Activated naive CD8-positive, alpha-beta T cell treated with anti-CD3 and anti-CD28 coated beads, Interleukin-2, amount 50 U/mL, for 16 hours (primary cell): ENCODE measurements at regions not wholly inside any gene's neighbourhood (a gene's known extent, or its start where the extent isn't known, plus 50 kb on each side); places are given as distances from the start of the nearest gene placed in this dataset.

Source experiments
- DNase-seq: peaks from one replicate; pipeline ENCODE4 v3.0.0-alpha.2; 2020; ENCODE audit warnings: low read depth, low spot score

DNA sequence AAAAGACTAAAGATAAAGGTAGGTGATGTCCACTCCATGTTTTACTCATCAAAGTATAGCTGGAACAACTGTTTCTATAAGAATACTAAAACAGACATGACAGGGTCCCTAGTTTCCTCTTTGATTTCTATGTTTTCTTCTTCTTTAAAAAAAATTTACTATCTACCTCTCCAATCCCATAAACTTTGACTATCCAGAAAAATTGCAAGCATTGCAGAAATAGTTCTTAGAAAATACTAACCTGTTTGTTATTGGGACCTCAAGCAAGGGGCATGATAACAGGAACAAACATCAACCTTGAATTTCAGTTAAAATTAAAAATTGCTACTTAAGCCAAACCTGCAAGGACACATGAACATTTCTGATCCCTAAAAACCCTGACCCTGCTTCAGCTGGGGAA lies 1226.5 kb downstream of the C4orf33 start:
- no peak for DNase-seq

GRCh38 chr4:130329036-130329435 lies 1233.1 kb downstream of the C4orf33 start:
- no peak for DNase-seq

GRCh38 chr4:130333241-130333759 lies 1237.3 kb downstream of the C4orf33 start:
- DNase-seq: no peak

DNA sequence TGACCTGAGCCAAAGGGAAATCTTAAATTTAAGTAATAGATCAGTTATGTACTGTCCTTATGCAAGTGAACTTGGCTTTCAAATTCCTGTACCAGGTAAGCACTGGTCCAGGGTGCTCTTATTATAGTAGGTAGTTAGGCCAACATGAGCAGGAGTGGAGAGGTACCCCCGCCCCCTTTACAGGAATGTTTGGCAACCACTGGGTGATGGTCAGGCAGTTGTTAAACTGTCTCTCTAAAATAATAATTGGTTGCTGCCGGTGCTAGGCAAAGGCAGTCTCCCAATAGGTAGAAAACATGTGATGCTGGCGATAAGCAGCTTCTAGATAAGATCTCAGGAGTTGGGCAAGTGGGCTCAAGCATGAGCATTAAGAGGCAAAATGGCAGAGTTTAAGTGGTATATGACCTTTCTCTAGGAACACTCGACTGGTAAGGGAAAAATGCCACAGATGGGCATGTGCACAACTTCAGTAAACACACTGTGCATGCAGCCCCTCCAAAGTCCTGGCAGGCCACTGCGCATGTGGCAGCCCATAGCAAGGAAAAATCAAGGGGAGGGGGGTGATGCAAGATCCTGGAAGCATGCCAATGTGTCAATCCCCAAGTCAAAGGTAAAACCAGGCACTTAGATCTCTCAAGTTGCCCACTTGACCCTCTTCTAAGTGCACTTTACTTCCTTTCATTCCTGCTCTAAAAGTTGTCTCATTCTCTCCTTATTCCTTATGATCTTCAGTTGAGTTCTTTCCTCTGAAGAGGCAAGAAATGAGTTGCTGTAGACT lies 1239.7 kb downstream of the C4orf33 start:
- no peak for DNase-seq

DNA sequence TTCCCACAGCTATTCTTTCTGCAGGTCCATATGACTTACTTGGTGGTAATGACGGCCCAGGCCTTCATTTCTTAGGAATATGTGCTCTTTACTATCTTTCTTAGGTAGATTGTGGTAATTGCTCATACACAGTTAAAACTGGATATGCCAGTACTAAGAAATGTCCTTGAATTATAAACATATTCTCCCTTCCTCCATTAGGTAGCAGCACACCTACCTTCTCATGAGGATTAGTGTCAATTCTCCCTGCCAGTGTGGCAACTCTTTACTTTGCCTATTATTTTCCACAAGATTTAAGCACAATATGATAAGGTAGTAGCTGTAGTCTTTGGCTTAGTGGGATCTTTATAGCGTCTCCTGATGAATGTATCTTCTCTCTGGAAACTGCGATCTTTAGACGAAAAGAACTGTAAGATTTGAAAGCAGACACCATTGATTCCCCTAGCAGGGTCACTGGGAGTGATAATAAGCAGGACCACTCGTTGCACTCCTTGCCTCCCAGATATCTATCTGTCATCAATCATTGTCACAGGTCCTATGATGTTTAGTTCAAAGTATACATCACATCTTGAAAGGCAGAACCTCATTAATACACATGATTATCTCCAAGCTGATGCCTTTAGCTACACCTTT lies 1240.7 kb downstream of the C4orf33 start:
- DNase-seq: no peak

DNA sequence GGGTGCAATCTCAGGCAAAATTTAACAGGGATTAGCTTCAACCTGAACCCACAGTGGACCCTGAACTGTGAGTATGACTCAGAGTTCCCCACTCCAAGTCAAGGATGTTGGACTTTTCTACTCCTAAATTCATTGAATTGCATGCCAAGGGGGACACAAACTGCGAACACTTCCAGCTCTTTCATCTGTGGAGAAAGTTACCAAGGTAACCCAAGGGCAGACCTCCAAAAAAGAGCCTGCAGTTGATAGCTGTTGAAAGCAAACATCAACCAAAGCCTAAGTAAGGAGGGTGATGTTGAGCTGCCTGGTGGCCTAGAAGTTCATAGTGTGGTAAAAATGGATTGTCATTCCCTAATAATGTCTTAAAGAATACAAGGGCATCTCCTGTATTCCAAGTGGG lies 1242.9 kb downstream of the C4orf33 start:
- DNase-seq: no peak

DNA sequence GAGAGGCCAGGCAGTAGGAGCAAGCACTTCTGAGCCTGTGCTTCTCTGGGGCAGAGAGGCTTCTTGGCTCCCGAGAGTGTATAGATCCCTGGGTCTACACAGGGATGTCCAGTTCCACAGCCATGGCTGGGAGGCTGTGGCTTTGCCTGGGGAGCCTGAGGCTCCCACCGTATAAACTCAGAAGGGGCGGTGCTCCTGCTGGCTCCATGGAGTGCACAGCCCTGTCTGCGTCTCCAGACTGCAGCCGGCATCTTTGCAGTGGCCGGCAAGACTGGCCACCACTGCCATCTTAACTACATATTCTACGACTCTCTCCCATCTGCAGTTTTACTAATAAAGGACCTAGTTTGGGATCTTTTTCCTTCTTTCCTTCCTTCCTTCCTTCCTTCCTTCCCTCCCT lies 1253.8 kb downstream of the C4orf33 start:
- DNase-seq: no peak

DNA sequence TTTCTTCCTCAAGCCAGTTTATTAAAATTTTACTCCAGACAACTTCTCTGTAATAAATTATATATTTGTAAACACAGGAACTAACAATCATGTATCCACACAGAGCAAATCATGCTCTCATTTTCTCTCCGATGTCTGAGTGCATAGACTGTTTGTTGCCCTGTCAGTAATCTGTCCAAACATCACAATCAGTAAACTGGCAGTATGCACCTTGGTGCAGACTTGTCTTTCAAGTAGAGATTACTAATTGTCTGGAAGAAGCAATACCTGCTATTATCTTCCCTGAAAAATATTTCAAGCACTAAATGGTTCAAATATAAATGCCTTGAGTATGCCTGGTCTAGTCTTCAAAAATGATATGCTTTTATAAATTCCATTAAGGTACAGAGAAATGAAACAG lies 1260.9 kb downstream of the C4orf33 start:
- no peak for DNase-seq

DNA sequence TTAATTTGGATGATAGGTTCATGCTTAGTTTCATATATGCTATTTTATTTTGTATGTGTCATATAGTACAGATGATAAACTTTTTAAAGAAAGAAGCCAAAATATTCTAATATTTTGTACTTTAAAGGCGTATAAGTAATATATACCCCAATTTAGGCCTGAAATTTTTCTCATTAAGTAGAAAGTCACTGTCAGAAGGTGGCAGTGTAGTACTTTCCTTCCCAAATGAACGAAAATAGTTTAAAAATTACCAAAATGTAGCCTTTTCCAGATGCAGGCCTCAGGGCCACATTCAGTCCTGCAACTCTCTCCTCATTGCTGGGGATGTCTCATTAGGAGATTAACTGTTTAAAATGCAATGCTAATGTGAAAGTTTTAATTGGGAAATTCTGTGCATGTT lies 1263.6 kb downstream of the C4orf33 start:
- DNase-seq: no peak

DNA sequence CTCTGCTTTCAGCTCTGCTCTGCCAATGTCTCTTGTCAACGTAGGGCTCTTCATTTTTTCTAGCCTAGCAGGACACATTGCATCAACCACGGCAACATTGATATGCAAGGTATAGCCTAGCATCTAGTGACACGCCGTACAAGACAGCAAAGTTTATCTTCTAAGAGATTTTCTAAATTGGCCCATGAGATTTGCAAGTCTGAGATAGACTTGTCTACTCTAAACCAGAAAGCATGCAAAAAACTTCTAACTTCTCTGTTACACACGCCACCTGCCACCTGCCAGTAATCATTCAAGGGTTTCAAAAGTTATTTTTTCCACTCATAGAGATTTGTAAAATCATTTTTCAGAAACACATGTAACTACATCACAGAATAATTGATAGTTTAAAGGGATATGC lies 1265.7 kb downstream of the C4orf33 start:
- no peak for DNase-seq

GRCh38 chr4:130368668-130369067 lies 1272.7 kb downstream of the C4orf33 start:
- DNase-seq: no peak

- DNase-seq: no peak
These were observed 1297.3 kb downstream of the C4orf33 start for GRCh38 chr4:130393231-130393630.

DNA sequence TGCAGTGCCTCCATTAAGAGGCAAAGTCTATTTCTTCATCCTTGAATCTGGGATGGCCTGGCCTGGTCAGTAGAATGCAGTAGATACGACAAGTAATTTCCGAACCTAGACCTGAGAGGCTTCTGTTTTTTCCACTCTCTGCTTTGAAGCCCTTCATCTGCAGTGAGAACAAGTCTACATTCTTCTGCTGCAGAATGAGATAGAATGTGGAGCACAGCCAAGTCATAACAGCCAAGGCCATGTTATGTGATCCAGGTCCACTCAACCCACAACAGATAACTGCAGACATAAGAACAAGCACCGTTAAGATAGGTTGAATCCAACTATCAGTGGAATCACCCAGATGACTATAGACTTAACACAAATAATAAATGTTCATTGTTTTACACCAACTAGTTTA lies 1297.7 kb downstream of the C4orf33 start:
- no peak for DNase-seq

DNA sequence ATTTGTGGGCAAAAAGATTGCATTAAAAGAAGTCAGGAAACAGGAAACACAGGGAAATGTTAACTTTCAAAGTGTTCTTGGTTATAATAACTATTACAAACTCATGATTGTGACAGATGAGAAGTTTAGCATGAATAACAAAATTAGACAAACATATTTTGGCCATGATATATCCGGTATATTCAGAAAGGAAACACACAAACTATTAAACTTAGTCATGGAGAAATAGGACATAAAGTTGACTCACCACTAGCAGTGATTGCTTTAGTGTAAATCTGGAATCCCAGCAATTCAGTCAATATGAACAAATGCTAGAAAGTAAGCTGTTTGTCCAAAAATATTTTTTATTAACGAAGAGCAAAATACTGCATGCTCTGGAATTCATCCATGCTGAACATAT lies 1299.9 kb downstream of the C4orf33 start:
- DNase-seq: no peak

DNA sequence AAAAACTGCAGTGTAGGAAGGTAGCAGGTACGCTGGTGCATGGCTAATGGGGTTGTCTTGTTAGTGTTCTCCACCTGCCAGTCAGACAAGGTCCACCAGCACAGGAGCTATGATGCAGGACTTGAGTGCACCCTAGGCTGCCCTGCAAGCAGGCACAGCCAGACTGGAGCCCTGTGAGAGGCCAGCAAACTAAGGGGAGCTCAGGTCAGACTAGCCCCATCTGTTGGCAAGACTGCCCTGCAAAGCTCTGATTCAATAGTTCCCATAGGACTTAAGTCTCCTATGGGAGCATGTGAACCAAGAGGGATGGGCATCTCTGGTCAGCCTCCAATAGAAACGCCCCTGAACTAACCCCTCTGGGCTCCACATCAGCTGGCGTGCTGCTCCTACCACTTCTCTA lies 1307.3 kb downstream of the C4orf33 start:
- DNase-seq: no peak

DNA sequence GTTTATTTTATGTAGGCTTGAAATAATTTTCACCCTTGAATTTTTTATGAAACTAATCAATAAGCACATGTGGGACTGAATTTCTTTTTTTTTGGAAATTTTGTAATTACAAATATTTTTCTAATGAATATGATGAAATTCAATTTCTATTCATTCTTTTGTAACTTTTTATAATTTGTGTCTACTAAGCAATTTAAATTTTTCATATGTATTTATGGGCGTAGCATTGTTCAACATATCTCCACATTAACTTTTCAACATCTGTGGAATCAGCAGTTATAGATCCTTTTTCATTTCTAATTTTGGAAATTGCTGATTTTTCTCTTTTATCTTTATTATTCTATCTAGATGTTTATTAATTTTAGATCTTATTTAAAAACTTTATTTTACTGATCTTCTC lies 1320.3 kb downstream of the C4orf33 start:
- no peak for DNase-seq

GRCh38 chr4:130419211-130419975 lies 1323.4 kb downstream of the C4orf33 start:
- DNase-seq: no peak

DNA sequence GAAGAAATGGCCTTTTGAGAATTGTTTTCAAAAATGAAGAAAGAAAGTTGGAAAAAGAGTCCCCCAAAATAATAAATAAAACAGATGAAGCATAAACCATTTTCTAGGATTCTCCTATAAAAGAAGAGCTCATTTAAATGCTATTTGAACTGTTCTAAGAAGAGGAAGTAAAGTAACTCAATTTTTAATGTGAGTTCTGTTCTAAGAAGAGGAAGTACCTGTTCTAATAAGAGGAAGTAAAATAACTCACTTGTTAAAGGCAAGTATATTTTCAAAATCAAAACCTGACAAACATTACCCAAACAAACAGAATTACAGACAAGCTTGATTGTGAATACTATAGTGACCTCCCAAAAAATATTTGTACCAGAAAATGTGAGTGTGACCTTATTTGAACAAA lies 1326.3 kb downstream of the C4orf33 start:
- DNase-seq: no peak

GRCh38 chr4:130424211-130424610 lies 1328.3 kb downstream of the C4orf33 start:
- no peak for DNase-seq

DNA sequence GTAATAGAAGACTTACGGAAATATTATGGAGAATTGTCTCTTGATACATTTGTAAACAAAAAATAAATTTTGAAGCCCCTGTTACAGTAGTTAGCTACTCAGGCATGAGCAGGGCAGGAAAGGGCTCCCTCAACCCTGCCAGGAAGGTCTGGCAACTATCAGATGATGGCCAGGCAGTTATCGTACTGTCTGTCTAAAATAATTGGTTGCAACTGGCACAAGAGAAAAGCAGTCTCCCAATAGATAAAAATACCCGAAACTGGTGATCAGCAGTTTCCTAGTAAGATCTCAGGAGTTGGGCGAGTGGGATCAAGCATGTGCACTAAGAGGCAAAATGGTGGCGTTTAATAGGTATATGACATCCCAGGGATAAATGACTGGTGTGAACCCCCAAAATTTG lies 1336.3 kb downstream of the C4orf33 start:
- DNase-seq: no peak

DNA sequence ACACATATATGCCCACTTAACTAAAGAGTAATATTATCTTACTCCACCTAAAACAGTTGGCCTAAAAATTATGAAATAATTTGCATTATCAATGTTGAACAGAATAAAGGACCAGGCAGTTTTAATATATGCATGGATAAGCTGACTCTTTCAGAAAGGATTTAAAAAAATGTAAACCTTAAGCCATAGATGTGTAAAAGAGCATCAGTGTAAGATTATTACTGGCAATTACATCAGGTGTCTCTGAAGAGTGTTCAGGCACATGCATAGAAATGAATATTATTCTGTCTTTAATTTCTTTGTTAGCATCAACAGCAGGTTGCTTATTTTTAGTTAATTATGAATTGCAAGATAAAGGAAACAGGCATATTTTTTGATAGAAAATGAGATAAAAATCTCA lies 1353.8 kb downstream of the C4orf33 start:
- no peak for DNase-seq

DNA sequence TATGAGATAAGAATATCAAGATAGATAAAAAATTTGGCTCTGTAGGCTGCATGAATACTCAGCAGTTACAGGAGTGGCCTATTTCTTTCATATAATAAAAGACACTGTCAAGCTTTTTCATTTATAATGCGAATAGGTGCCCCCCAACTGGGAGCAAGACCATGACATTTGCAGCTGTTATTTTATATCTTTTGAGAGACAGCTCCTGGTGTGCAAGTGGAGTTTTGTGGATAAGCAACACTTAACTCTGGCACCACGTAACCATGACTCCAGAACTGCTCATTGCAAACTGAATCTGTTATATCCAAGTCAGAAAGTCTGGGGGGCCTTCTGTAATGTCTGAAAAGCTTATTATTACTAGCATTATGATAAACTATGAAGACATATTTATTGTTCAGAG lies 1372.4 kb downstream of the C4orf33 start:
- no peak for DNase-seq

- no peak for DNase-seq
These were observed 1382.5 kb downstream of the C4orf33 start for GRCh38 chr4:130478406-130478805.
